Ovary (tissue), 7 donors: ENCODE measurements at regions not wholly inside any gene's neighbourhood (a gene's known extent, or its start where the extent isn't known, plus 50 kb on each side); places are given as distances from the start of the nearest gene placed in this dataset.

Source experiments
- DNase-seq, 5 donors: peaks; one replicate each; pipeline ENCODE4 v3.0.0-alpha.2; 2019 to 2020
- H3K27ac ChIP-seq, 2 donors: fragments of 200-600 bp; one replicate each; pipeline versions ENCODE4 v1.5.1 to v1.8.0; 2019 to 2022
- H3K27me3 ChIP-seq: fragments of 200-600 bp; one replicate; pipeline ENCODE4 v1.8.0; 2022
- H3K36me3 ChIP-seq: fragments of 200-600 bp; sonication (generic); one replicate; pipeline ENCODE4 v1.5.1; 2019
- H3K4me1 ChIP-seq: one replicate; pipeline ENCODE4 v1.8.1; 2013; ENCODE audit warnings: mild to moderate bottlenecking, moderate library complexity; ENCODE audit not compliant: insufficient read depth
- H3K4me3 ChIP-seq: fragments of 200-600 bp; sonication (generic); one replicate; pipeline ENCODE4 v1.5.1; 2017
- H3K9me3 ChIP-seq, 2 donors: fragments of 200-600 bp in 1 of 2; sonication (generic) in 1 of 2; one replicate each; pipeline versions ENCODE4 v1.5.1 to v1.8.1; 2013 to 2019; ENCODE audit warnings: mild to moderate bottlenecking in 1 of 2, moderate library complexity in 1 of 2
- CTCF ChIP-seq, 3 donors: fragments of 450-650 bp in 2 of 3; fragments of 200-600 bp in 1 of 3; IDR thresholded peaks; one replicate each; pipeline versions ENCODE4 v1.5.1 to v1.8.0; 2016 to 2022; ENCODE audit warnings: antibody characterized with exemption in 3 of 3, mild to moderate bottlenecking in 1 of 3
- EP300 ChIP-seq: sonication (generic); formaldehyde crosslinking; IDR thresholded peaks from one replicate; pipeline ENCODE4 v1.6.1; 2017; ENCODE audit warnings: antibody characterized with exemption
- POLR2A ChIP-seq: fragments of 450-650 bp; IDR thresholded peaks from one replicate; pipeline ENCODE4 v1.6.1; 2017; ENCODE audit warnings: antibody characterized with exemption, mild to moderate bottlenecking, moderate library complexity
- WGBS, 3 donors: extraction: QIAGEN DNeasy Blood & Tissue Kit in 1 of 3; methylation state at CpG; one replicate each; pipeline versions ENCODE4 v1.1.5 to v1.1.7; 2013 to 2017; 5-methylcytosine and 5-hydroxymethylcytosine counted together
- intact Hi-C, 4 donors: fragments of 100-400 bp; cut with DNase I; formaldehyde crosslinking; loops; one replicate each; pipeline versions ENCODE4 v1.11.0 to v1.15.1; 2022 to 2023
- donor health status: DM: no; HTN: no; CAD: no; lungs with moderate emphysema.
- donor health status: DM: no; HTN: no; CAD: no.
- donor health status: Bipolar disorder and iron deficiency.
- donor health status: DM: no; HTN: no; CAD: no.
- donor health status: DM: yes; HTN: yes; CAD: no.

DNA sequence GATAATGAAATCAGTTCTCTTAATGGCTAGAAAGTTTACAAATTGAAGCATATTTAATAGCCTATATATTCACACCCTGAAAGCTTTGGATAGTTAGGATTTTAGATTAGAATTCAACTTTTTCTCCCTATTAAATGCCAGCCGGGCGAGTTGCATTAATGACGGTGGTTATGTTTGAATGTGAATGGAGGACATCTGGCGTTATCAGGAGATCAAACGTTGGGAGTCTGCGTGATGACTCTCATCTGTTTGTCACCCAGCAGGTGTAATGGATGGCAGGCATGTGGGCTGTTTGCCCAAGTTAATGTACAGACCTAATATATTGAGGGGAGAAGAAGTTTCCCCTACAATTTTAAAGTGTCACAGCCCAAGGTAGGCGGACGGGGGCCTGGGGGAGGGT is 1227.7 kb upstream of the WWC1 start:
- no peak for DNase-seq
- Histone ChIP-seq H3K27ac (no peak overlapping the region), H3K4me3 (no peak overlapping the region), H3K4me1 (no peaks in the 10 kb centered on the region), H3K27me3 (no peaks in the 10 kb centered on the region), H3K36me3 (no peaks in the 10 kb centered on the region), H3K9me3 (no peaks in the 10 kb centered on the region)
- TF ChIP-seq CTCF (IDR thresholded peaks at IDR 0.05) (no peak), POLR2A (no peak), EP300 (no peak)
- 74 to 86% (median 79%) methylated on average over 8 of the region's 8 CpGs for WGBS, 3 donors
- intact Hi-C loops, result loop anchor here in 1 of 4 donors (5.0 kb wide), 1 partner anchor 1616 kb away; no protein-coding TSS in a partner anchor

DNA sequence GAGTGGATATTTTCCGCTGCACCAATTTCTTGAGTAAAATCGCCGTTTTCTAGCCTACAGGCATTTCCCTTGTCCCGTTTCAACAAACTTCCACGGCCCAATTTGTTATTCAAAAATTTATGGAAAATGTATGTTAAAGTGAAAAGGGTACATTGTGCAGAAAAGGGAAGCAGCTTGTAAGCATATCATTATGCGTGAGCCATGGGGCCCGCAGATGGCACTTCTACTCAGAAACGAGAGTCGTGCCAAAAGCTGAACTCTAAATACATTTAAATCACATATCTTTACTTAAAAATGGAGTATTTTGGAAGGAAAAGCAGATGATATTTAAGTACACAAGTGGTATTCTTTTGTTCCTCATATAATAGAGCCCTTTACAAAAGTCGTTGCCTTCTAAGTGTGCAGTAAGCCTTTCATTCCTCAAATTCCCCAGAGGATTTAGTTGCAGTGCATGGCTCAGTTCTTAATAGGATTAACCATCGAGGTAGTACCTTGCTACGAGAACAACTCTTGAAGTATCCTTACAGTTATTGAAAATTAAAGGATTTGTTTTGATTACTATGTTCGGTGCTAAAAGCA is 1227.2 kb upstream of the WWC1 start:
- H3K36me3 ChIP-seq, result no peaks in the 10 kb centered on the region
- H3K9me3 ChIP-seq, result no peaks in the 10 kb centered on the region
- H3K4me1 ChIP-seq, result no peaks in the 10 kb centered on the region
- no peak for TF ChIP-seq EP300
- TF ChIP-seq CTCF (IDR thresholded peaks at IDR 0.05), result no peak
- no peak for TF ChIP-seq POLR2A
- no peak for DNase-seq
- no peaks in the 10 kb centered on the region for H3K27me3 ChIP-seq
- intact Hi-C loops, result loop anchor here in 1 of 4 donors (5.0 kb wide), 1 partner anchor 1617 kb away; no protein-coding TSS in a partner anchor
- H3K27ac ChIP-seq, result no peak overlapping the region
- 79 to 83% (median 83%) methylated on average over 13 of the region's 13 CpGs for whole genome bisulfite sequencing, 3 donors
- no peak overlapping the region for H3K4me3 ChIP-seq

- no peak for DNase-seq
- 72 to 77% (median 73%) methylated on average over 3 of the region's 3 CpGs for WGBS, 3 donors
These were observed 1225.7 kb upstream of the WWC1 start for GRCh38 chr5:167065794-167066193.

GRCh38 chr5:167071981-167072610 is 1219.3 kb upstream of the WWC1 start:
- Histone ChIP-seq H3K4me1 (no peaks in the 10 kb centered on the region), H3K4me3 (no peak overlapping the region), H3K27ac (no peak overlapping the region), H3K27me3 (no peaks in the 10 kb centered on the region), H3K36me3 (no peaks in the 10 kb centered on the region), H3K9me3 (no peaks in the 10 kb centered on the region)
- no peak for DNase-seq
- WGBS, 3 donors, result 19 to 26% (median 23%) methylated on average over 5 of the region's 5 CpGs
- intact Hi-C loops, result no loop called here
- no peak for TF ChIP-seq CTCF (IDR thresholded peaks at IDR 0.05)
- no peak for TF ChIP-seq EP300
- no peak for TF ChIP-seq POLR2A

More at GRCh38 chr5:167065794-167066193, 1225.7 kb upstream of the WWC1 start:
- TF ChIP-seq CTCF (IDR thresholded peaks at IDR 0.05) (no peak), POLR2A (no peak), EP300 (no peak)
- no peaks in the 10 kb centered on the region for H3K36me3 ChIP-seq
- H3K27me3 ChIP-seq, result no peaks in the 10 kb centered on the region
- H3K27ac ChIP-seq, result no peak overlapping the region
- H3K9me3 ChIP-seq, result no peaks in the 10 kb centered on the region
- intact Hi-C loops, result no loop called here
- H3K4me3 ChIP-seq, result no peak overlapping the region
- no peaks in the 10 kb centered on the region for H3K4me1 ChIP-seq
